Nephron (organoid): ENCODE measurements at regions not wholly inside any gene's neighbourhood (a gene's known extent, or its start where the extent isn't known, plus 50 kb on each side); places are given as distances from the start of the nearest gene placed in this dataset.
"Not testable (repeated sequence)": the region's sequence is repeated elsewhere in the genome, so short reads cannot be mapped to it uniquely, and the experiment has no call there.

ENCODE experiments used
- H3K27ac Mint-ChIP-seq, 3 experiments: 2 replicates each; pipeline ENCODE4 v1.8.0; 2020; ENCODE audit warnings: mixed read lengths in 3 of 3, mild to moderate bottlenecking in 2 of 3, moderate library complexity in 1 of 3
- H3K27me3 Mint-ChIP-seq: 2 replicates; pipeline ENCODE4 v1.8.0; 2021; ENCODE audit warnings: low read depth, mild to moderate bottlenecking, moderate library complexity, mixed read lengths
- H3K36me3 Mint-ChIP-seq: 2 replicates; pipeline ENCODE4 v1.8.0; 2020; ENCODE audit warnings: low read depth, mixed read lengths
- H3K4me1 Mint-ChIP-seq: 2 replicates; pipeline ENCODE4 v1.8.0; 2020; ENCODE audit warnings: mixed read lengths
- H3K4me3 Mint-ChIP-seq, 3 experiments: 2 replicates each; pipeline ENCODE4 v1.8.0; 2020; ENCODE audit warnings: mild to moderate bottlenecking in 3 of 3, mixed read lengths in 3 of 3, moderate library complexity in 2 of 3
- H3K9me3 Mint-ChIP-seq: 2 replicates; pipeline ENCODE4 v1.8.0; 2020; ENCODE audit warnings: mixed read lengths
- TF ChIP-seq, protein P1 (sequence below), 3 experiments: fragments of 200-600 bp; sonication (generic); IDR thresholded peaks; one replicate each; pipeline ENCODE4 v1.5.0; 2021; ENCODE audit warnings: antibody characterized with exemption in 3 of 3; ENCODE audit not compliant: unreplicated experiment in 3 of 3

DNA sequence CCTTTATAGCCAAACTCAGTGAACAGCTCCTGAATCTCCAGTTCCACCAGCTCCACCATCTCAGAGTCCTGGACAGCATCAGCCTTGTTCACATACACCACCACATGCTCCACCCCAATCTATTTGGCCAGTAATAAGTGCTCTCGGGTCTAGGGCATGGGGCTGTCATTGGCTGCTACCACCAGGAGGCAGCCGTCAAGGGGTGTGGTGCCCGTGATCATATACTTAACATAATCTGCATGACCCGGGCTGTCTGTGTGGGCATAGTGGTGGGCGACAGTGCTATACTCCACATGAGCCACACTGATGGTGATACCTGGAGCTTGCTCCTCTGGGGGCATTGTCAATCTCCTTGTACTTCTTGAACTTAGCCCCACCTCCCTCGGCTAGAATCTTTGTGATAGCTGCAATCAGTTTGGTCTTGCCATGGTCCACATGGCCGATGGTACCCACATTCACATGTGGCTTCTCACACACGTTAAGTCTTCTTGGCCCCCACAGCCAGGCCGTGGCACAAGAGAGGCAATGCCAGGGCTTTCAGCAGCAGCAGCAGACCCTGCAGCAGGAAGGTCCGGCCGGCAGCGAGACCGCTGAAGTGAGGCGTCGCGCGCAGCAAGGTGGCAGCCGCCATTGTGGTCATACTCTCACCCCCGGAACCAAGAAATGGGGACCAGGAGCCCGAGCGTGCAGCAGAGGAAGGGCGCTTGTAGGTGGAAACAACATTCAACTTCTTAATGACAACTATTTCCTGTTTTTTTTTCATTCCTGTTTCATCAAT, 210.3 kb upstream of the WSB1 start:
- H3K27me3 Mint-ChIP-seq, result no peaks in the 10 kb centered on the region
- H3K4me1 Mint-ChIP-seq, result no peaks in the 10 kb centered on the region
- TF ChIP-seq, protein P1, sequence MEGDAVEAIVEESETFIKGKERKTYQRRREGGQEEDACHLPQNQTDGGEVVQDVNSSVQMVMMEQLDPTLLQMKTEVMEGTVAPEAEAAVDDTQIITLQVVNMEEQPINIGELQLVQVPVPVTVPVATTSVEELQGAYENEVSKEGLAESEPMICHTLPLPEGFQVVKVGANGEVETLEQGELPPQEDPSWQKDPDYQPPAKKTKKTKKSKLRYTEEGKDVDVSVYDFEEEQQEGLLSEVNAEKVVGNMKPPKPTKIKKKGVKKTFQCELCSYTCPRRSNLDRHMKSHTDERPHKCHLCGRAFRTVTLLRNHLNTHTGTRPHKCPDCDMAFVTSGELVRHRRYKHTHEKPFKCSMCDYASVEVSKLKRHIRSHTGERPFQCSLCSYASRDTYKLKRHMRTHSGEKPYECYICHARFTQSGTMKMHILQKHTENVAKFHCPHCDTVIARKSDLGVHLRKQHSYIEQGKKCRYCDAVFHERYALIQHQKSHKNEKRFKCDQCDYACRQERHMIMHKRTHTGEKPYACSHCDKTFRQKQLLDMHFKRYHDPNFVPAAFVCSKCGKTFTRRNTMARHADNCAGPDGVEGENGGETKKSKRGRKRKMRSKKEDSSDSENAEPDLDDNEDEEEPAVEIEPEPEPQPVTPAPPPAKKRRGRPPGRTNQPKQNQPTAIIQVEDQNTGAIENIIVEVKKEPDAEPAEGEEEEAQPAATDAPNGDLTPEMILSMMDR (IDR thresholded peaks at IDR 0.05; ENCODE audit: unreplicated experiment in 3 of 3), result no peak
- H3K4me3 Mint-ChIP-seq, result no peak overlapping the region
- no peak overlapping the region for H3K27ac Mint-ChIP-seq
- no peaks in the 10 kb centered on the region for H3K36me3 Mint-ChIP-seq
- H3K9me3 Mint-ChIP-seq, result peaks cover 43% of the 10 kb centered on the region

DNA sequence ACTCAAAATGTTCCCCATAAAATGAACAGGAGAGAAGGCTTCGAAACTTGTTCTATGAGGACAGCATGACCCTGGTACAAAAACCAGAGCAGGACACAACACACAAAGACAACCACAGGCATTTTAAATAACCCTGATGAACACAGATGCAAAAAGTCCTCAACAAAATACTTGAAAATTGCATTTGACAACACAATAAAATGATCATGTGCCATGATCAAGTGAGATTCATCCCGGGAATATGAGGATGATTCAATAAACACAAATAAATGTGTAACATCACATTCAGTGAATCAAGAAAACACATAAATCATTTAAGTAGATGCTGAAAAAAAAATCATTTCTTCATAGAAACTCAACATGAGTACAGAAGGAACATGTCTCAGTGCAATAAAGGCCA, 208.4 kb upstream of the WSB1 start:
- H3K27me3 Mint-ChIP-seq, result no peaks in the 10 kb centered on the region

DNA sequence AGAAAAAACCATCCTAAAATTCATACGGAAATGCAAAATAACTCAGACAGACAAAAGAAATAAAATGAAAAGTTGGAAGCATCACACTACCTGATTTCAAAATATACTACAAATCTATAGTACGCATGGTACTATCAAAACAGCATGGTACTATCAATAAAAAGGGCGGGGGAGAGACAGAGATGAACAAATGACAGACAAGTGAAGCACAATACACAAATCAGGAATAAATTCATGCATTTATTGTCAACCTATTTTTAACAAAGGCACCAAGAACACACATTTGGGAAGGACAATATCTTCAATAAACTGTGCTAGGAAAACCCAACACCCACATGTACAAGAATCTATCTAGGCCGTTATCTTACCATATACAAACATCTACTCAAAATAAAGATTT, 207.4 kb upstream of the WSB1 start:
- Mint-ChIP-seq H3K4me3 (no peak overlapping the region), H3K4me1 (no peaks in the 10 kb centered on the region), H3K27ac (no peak overlapping the region), H3K27me3 (peaks cover 4% of the 10 kb centered on the region), H3K36me3 (no peaks in the 10 kb centered on the region), H3K9me3 (peaks cover 48% of the 10 kb centered on the region)
- TF ChIP-seq, protein P1 (IDR thresholded peaks at IDR 0.05; ENCODE audit: unreplicated experiment in 3 of 3), result no peak

More for the DNA sequence above, 208.4 kb upstream of the WSB1 start:
- Mint-ChIP-seq H3K4me1 (no peaks in the 10 kb centered on the region), H3K36me3 (no peaks in the 10 kb centered on the region), H3K4me3 (no peak overlapping the region), H3K9me3 (peaks cover 42% of the 10 kb centered on the region), H3K27ac (no peak overlapping the region)
- TF ChIP-seq, protein P1 (IDR thresholded peaks at IDR 0.05; ENCODE audit: unreplicated experiment in 3 of 3), result no peak

DNA sequence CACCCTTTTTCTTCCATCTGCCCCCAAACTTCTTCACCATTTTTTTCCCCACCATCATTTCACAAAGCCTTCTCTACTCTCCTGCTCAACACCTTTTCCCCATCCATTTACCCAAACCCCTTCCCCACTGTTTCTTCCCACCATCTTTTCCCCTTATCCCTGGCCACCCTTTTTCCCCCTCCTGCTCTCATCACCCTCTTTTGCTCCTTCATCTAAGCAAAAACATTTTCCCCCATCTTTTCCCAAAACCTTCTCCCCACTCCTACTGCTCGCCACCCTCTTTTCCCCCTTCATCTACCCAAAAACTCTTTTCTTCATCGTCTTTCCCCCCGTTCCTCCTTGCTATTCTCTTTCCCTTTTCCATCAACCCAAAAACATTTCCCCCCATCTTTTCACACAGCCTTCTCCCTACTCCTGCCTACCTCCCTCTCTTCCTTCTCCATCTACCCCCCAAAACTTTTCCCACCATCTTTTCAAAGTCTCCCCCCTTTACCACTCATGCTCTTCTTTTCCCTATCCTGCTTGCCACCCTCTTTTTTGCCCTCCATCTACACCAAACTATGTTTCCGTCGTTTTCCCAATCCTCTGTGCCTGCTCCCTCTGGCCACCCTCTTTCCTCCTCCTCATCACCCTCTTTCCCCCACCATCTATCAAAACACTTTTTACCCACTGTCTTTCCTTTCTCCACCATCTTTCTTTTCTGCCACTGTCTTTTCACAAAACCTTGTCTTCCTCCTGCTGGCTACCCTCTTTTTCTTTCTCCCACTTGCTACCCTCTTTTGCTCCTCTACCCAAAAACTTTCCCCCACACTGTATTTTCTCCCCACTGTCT, 205.8 kb upstream of the WSB1 start:
- peaks cover 4% of the 10 kb centered on the region for H3K27me3 Mint-ChIP-seq
- TF ChIP-seq, protein P1 (IDR thresholded peaks at IDR 0.05; ENCODE audit: unreplicated experiment in 3 of 3), result no peak
- no peaks in the 10 kb centered on the region for H3K36me3 Mint-ChIP-seq
- H3K9me3 Mint-ChIP-seq, result peaks cover 48% of the 10 kb centered on the region
- no peak overlapping the region for H3K27ac Mint-ChIP-seq
- H3K4me3 Mint-ChIP-seq, result no peak overlapping the region
- H3K4me1 Mint-ChIP-seq, result no peaks in the 10 kb centered on the region

DNA sequence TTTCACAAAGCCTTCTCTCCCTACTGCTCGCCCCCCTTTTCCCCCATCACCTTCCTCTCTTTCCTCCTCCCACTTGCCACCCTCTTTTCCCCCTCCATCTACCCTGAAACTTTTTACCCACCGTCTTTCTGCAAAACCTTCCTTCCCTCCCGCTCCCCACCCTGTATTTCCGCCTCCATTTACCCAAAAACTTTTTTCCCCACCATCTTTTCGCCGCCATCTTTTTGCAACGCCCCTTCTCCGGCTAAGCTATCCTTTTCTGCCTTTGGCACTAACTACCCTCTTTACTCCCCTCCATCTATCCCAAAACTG, 205.2 kb upstream of the WSB1 start:
- Mint-ChIP-seq H3K36me3 (no peaks in the 10 kb centered on the region), H3K27ac (no peak overlapping the region), H3K4me1 (no peaks in the 10 kb centered on the region), H3K9me3 (peaks cover 46% of the 10 kb centered on the region), H3K4me3 (no peak overlapping the region), H3K27me3 (peaks cover 4% of the 10 kb centered on the region)
- TF ChIP-seq, protein P1 (IDR thresholded peaks at IDR 0.05; ENCODE audit: unreplicated experiment in 3 of 3), result no peak

DNA sequence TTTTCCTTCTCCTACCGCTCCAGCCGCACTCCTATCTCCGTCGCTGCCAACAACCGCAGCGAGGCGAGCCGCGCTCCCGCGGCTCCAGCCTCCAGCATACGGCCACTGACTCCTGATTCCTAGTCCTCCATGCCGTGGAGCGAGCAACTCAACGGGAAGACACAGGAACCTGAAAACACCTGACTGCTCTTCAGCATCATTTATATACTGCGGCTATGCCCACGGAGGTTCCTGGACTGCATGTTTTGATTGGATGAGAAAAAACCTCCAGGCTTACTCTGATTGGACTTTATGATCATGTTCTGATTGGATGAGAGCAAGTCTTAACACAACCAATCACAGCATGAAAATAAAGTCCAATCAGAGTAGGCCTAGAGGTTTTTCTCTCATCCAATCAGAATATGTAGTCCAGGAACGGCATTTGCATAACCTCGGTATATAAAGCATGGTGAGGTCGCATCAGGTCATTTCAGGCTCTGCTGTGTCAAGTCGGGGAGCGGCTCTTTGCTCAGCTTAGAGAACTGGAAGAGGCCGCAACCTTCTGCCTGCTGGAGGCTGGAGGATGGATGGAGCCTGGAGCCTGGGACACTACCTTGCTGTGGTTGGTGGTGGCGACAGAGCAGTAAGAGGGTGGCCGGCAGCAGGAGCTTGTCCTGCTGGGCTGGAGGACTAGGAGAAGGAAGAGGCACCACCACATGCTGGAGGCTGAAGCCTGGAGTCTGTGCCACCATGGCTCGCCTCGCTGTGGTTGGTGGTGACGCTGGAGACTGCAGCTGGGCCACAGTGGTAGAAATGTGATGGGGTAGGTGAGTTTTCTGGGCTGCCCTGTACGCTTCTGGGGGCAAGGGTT, 204.6 kb upstream of the WSB1 start:
- not testable (repeated sequence) for H3K27ac Mint-ChIP-seq, H3K4me3 Mint-ChIP-seq, H3K4me1 Mint-ChIP-seq, H3K36me3 Mint-ChIP-seq, H3K27me3 Mint-ChIP-seq
- H3K9me3 Mint-ChIP-seq, result peaks cover 40% of the 10 kb centered on the region
